NB4 (cell line): ENCODE measurements at regions not wholly inside any gene's neighbourhood (a gene's known extent, or its start where the extent isn't known, plus 50 kb on each side); places are given as distances from the start of the nearest gene placed in this dataset.
A peak's percentile ranks its signal among the peaks of the same experiment; 100 is the strongest.

Experiments used
- DNase-seq: peaks from one replicate; pipeline ENCODE4 v3.0.0; 2010; ENCODE audit warnings: low read depth
- H3K4me3 ChIP-seq: one replicate; pipeline ENCODE4 v1.5.1; 2011; ENCODE audit warnings: mild to moderate bottlenecking, low read depth, low read length, moderate library complexity
- MYC ChIP-seq: IDR thresholded peaks from 2 replicates; pipeline ENCODE4 v1.6.1; 2011; ENCODE audit warnings: low read depth, low read length
- POLR2A ChIP-seq: IDR thresholded peaks from 2 replicates; pipeline ENCODE4 v1.6.1; 2011; ENCODE audit warnings: mild to moderate bottlenecking; ENCODE audit not compliant: insufficient read length; ENCODE audit errors: extremely low read depth
- TF ChIP-seq, protein P1 (sequence below): IDR thresholded peaks from 2 replicates; pipeline ENCODE4 v1.6.1; 2011; ENCODE audit warnings: low read depth, low read length
- TF ChIP-seq, protein P2 (sequence below): IDR thresholded peaks from one replicate; pipeline ENCODE4 v1.5.1; 2012; ENCODE audit warnings: low read depth, low read length

DNA sequence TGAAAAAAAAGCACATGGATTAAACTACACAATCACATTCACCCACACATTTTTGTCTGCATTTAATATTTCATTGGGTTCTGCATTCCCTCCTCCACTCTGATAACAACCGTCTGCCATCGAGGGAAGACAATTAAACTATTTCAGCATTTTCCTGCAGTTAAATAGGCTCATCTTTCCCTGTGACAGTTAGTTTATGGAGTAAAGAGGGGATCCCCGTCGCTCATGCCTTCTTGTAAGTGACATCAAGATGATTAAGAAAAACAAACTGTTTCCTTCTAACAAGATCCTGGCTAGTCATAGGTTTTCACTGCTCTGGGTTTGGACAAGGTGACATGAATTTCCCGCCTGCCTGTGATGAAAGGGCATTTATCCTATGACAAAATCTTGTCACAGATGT lies 98.0 kb upstream of the DYNLRB2 start:
- no peak overlapping the region for H3K4me3 ChIP-seq
- TF ChIP-seq, protein P1, sequence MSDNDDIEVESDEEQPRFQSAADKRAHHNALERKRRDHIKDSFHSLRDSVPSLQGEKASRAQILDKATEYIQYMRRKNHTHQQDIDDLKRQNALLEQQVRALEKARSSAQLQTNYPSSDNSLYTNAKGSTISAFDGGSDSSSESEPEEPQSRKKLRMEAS = no peak
- TF ChIP-seq, protein P2, sequence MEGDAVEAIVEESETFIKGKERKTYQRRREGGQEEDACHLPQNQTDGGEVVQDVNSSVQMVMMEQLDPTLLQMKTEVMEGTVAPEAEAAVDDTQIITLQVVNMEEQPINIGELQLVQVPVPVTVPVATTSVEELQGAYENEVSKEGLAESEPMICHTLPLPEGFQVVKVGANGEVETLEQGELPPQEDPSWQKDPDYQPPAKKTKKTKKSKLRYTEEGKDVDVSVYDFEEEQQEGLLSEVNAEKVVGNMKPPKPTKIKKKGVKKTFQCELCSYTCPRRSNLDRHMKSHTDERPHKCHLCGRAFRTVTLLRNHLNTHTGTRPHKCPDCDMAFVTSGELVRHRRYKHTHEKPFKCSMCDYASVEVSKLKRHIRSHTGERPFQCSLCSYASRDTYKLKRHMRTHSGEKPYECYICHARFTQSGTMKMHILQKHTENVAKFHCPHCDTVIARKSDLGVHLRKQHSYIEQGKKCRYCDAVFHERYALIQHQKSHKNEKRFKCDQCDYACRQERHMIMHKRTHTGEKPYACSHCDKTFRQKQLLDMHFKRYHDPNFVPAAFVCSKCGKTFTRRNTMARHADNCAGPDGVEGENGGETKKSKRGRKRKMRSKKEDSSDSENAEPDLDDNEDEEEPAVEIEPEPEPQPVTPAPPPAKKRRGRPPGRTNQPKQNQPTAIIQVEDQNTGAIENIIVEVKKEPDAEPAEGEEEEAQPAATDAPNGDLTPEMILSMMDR = no peak
- no peak for TF ChIP-seq POLR2A
- TF ChIP-seq MYC = no peak
- no peak for DNase-seq

DNA sequence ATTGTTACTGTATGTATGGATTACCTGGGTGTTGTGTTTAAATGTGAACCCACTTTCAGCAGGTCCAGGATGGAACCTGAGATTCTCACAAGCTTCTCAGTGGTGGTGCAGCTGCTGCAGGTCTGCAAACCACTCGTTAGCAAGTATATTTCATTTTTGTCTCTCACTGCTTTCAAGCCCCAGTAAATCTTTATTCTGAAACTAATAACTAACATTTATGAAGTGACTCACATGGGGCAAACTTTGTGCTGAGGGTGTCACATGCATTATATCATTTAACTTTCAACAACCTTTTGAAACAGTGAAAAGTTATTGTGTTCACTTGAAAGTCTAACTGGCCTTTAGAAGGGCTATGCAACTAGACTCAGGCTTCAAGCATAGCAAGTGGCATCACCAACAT lies 98.9 kb upstream of the DYNLRB2 start:
- no peak for DNase-seq
- TF ChIP-seq, protein P1 = no peak
- TF ChIP-seq POLR2A = no peak
- no peak overlapping the region for H3K4me3 ChIP-seq

DNA sequence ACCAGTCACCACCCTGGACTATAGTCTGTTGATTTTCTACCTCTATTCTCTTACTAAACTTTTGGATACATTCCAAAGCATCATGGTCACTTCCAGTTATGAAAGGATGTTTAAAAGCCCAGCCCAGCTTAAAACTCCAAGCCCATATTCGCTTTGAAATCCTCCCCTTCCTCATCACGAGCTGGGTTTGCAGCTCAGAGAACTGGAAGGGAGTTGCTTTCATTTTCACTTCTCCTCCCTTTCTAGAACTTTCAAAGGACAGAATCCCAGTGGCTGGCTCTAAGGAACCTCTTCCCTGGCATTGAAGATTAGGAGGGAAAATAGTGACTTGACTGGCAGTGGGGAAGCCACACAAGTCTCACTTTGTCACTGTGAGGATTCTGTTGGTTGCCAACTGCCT lies 100.1 kb upstream of the DYNLRB2 start:
- TF ChIP-seq, protein P2 = no peak
- TF ChIP-seq MYC (no peak), POLR2A (no peak)
- TF ChIP-seq, protein P1 = no peak
- no peak overlapping the region for H3K4me3 ChIP-seq
- DNase-seq = no peak

DNA sequence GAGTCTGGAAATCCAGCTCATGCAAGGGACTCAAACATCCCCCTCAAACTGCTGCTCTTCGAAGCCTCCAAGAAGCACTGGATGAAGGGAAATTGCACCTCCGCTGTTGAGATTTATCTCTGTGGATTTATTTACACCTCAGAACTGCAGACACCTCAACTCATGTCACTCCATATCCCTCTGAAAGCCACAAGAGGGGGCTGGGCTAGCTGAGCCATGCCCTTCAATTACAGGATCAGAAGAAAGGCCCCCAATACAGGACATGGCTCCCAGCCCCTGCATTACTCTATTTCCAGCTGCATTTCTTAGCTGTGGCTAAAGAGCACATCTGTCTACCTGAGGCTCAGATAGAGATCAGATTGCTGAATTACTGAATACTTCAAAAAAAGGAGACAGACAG lies 103.1 kb upstream of the DYNLRB2 start:
- TF ChIP-seq, protein P1 = no peak
- TF ChIP-seq MYC = no peak
- DNase-seq = no peak
- H3K4me3 ChIP-seq = no peak overlapping the region

DNA sequence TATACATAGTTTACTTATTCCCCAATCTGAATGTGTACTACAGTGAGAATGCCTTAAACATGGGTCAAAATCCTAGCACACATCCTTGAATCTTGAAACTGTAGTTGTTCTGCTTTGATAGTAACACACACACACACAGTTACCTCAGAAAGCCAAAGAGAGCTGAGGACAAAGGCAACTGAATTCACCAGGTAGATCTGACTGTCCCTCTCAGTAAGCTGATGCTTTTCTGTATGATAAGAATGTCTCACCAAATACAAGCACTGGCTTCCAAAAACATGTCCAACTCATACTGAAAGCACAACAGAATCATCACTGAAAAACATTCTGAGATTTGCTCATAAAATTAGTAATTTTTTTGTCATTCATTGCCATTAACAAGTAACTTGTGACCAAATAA lies 104.3 kb upstream of the DYNLRB2 start:
- DNase-seq = no peak

DNA sequence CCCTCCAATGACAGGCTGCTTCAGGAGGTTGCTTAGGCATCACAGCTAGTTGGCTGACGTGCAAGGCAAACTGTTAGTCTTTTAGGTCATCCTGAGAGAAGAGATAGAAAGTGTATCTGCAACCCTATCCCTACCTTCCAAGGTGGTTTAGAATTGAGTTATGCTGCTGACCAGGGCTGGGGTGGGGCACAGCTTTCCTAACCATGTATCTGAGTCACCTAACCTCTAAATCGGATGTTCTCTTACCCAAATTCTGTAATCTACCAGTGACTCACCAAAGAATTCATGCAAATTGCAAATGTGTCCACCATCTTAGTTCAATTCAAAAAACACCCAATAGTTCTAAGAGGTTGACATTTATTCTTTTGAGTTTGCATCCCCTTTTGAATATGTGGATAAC lies 107.2 kb upstream of the DYNLRB2 start:
- DNase-seq = peak; percentile 4
- TF ChIP-seq POLR2A = no peak
- TF ChIP-seq, protein P1 = no peak
- TF ChIP-seq, protein P2 = no peak
- TF ChIP-seq MYC = no peak
- no peak overlapping the region for H3K4me3 ChIP-seq

More for the DNA sequence above, 104.3 kb upstream of the DYNLRB2 start:
- no peak overlapping the region for H3K4me3 ChIP-seq
- TF ChIP-seq, protein P1 = no peak
- TF ChIP-seq, protein P2 = no peak
- TF ChIP-seq POLR2A (no peak), MYC (no peak)

DNA sequence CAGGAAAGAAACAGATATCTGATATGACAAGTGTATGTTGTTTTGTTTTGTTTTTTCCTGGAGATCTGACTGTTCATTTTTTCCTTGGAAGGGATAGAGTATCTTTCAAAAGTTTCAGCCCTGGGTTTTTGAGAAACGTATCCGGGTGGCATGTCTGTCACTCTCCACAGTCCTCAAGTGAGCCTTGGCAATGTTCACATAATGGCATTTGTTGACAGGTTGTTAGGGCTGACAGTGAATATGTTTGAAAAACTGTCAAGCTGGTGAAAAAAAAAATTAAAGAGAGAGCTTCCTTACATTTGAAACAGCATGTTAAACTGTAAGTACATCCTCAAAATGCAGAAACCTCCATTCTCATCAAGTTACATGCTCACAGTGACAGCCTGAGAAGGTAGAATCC lies 113.0 kb upstream of the DYNLRB2 start:
- TF ChIP-seq, protein P1 = no peak
- no peak for TF ChIP-seq POLR2A
- no peak for TF ChIP-seq MYC
- TF ChIP-seq, protein P2 = no peak
- no peak overlapping the region for H3K4me3 ChIP-seq
- DNase-seq = no peak
